Right atrium auricular region (tissue), 2 donors: ENCODE measurements at regions not wholly inside any gene's neighbourhood (a gene's known extent, or its start where the extent isn't known, plus 50 kb on each side); places are given as distances from the start of the nearest gene placed in this dataset.

ENCODE experiments used
- DNase-seq: peaks from one replicate; pipeline ENCODE4 v3.0.0-alpha.2; 2019; ENCODE audit warnings: low spot score
- H3K27ac ChIP-seq, 2 donors: fragments of 200-600 bp; sonication (generic); 1 replicate in 1 of 2; 2 replicates in 1 of 2; pipeline ENCODE4 v1.5.1; 2016 to 2019
- H3K27me3 ChIP-seq, 2 donors: fragments of 200-600 bp; sonication (generic); one replicate each; pipeline versions ENCODE4 v1.5.1 to v1.6.0; 2017 to 2019
- H3K36me3 ChIP-seq: fragments of 200-600 bp; sonication (generic); one replicate; pipeline ENCODE4 v1.5.1; 2016
- H3K4me1 ChIP-seq, 2 donors: fragments of 200-600 bp; sonication (generic); one replicate each; pipeline versions ENCODE4 v1.5.1 to v1.6.0; 2017 to 2019
- H3K4me3 ChIP-seq, 2 donors: fragments of 200-600 bp; sonication (generic); 1 replicate in 1 of 2; 2 replicates in 1 of 2; pipeline ENCODE4 v1.5.1; 2017 to 2019; ENCODE audit warnings: mild to moderate bottlenecking in 1 of 2, moderate library complexity in 1 of 2
- H3K9me3 ChIP-seq, 2 donors: fragments of 200-600 bp; sonication (generic); one replicate each; pipeline ENCODE4 v1.5.1; 2019
- TF ChIP-seq, protein P1 (sequence below), 2 donors: fragments of 200-600 bp; sonication (generic); IDR thresholded peaks; one replicate each; pipeline ENCODE4 v1.5.1; 2019; ENCODE audit warnings: antibody characterized with exemption in 2 of 2

DNA sequence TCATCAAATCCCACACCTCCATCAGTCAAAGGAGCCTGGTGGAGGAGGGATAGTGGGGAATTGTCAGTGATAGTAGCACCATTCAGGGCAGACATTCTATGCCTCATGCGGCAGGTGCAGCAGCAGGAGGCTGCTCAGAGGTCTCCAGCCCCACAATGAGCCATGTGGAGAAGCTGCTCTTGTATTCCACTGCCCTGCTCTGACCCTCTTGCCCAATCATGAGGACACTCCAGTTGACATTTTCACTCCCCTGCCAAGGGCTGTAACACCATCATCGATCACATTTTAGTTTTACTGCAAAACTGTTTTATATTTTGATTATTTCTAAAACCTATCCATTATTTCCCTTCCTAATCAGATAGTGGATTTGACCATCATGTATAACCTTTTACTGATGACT lies 487.6 kb upstream of the KLHL29 start:
- Histone ChIP-seq H3K36me3 (no peaks in the 10 kb centered on the region), H3K4me1 (no peaks in the 10 kb centered on the region), H3K4me3 (no peak overlapping the region), H3K27me3 (no peaks in the 10 kb centered on the region), H3K9me3 (no peaks in the 10 kb centered on the region), H3K27ac (no peak overlapping the region)
- TF ChIP-seq, protein P1, sequence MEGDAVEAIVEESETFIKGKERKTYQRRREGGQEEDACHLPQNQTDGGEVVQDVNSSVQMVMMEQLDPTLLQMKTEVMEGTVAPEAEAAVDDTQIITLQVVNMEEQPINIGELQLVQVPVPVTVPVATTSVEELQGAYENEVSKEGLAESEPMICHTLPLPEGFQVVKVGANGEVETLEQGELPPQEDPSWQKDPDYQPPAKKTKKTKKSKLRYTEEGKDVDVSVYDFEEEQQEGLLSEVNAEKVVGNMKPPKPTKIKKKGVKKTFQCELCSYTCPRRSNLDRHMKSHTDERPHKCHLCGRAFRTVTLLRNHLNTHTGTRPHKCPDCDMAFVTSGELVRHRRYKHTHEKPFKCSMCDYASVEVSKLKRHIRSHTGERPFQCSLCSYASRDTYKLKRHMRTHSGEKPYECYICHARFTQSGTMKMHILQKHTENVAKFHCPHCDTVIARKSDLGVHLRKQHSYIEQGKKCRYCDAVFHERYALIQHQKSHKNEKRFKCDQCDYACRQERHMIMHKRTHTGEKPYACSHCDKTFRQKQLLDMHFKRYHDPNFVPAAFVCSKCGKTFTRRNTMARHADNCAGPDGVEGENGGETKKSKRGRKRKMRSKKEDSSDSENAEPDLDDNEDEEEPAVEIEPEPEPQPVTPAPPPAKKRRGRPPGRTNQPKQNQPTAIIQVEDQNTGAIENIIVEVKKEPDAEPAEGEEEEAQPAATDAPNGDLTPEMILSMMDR (IDR thresholded peaks at IDR 0.05): no peak
- DNase-seq: no peak

DNA sequence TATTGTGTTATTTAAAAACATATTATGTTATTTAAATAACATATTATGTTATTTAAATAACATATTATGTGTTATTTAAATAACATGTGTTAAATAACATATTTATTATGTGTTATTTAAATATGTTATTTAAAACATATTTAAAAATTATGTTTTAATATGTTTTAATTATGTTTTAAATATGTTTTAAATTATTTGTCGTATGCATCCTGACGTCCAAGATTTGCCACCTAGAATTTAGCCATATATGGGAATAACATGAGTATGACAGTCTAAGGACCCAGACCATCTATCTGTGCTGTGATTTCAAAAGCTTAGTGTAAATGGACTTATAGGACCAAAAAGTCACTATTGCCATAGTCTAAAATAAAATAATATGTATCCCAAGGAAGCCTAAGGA lies 484.3 kb upstream of the KLHL29 start:
- Histone ChIP-seq H3K9me3 (no peaks in the 10 kb centered on the region), H3K4me3 (no peak overlapping the region), H3K27ac (no peak overlapping the region), H3K36me3 (no peaks in the 10 kb centered on the region), H3K4me1 (no peaks in the 10 kb centered on the region), H3K27me3 (no peaks in the 10 kb centered on the region)
- DNase-seq: no peak
- TF ChIP-seq, protein P1 (IDR thresholded peaks at IDR 0.05): no peak

DNA sequence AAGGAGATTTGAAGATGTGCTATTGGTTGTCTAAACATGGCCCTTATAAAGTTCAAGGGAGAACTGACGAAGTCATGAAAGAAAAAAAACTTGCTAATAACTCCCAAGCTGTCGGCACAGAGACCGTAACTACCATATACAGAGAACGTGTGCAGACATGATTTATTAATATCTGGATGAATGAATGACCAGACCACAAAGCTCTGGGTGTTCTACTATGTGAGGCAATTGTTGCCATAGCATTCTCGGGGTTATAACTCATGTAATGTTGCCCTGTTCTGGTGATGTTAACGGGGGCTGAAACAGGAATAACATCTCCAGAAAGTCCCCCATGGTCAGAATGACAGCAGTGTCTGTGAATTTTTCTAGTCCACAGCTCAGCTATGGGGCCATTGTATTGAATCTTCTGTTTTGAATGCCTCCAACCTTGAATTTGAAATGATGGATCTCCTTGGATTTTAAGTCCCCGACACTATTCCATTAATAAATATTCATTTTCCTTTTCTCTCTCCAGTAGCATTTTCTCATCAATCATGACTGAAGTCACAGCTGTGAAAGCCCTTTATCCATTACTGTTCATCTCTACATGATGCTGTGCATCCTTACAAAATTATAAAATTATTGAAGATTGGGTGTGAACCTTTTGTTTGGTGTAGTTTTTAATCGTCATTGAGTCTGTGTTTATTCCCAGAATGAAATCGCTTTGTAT lies 483.4 kb upstream of the KLHL29 start:
- Histone ChIP-seq H3K36me3 (no peaks in the 10 kb centered on the region), H3K27ac (no peak overlapping the region), H3K4me3 (no peak overlapping the region), H3K27me3 (no peaks in the 10 kb centered on the region), H3K4me1 (no peaks in the 10 kb centered on the region), H3K9me3 (no peaks in the 10 kb centered on the region)
- DNase-seq: no peak
- TF ChIP-seq, protein P1 (IDR thresholded peaks at IDR 0.05): no peak

DNA sequence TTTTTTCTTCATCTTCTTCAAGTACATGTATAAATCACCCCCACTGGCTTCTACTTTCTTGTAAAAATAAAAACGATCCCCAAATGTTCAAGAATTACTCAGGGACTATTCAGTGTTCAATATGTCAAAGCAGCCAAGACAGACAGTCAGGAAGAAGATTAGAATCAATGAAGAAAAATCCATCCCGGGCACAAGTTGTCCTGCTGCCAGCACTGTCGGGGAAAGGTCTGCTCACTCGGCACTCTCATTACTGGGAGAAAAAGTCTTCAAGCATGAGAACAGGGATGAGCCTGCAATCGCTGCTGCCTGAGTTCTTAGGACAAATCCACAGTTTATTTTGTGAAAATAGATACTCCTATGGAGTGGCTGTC lies 482.8 kb upstream of the KLHL29 start:
- TF ChIP-seq, protein P1 (IDR thresholded peaks at IDR 0.05): no peak
- H3K27ac ChIP-seq: no peak overlapping the region
- no peaks in the 10 kb centered on the region for H3K36me3 ChIP-seq
- no peaks in the 10 kb centered on the region for H3K9me3 ChIP-seq
- H3K4me1 ChIP-seq: no peaks in the 10 kb centered on the region
- DNase-seq: no peak
- no peak overlapping the region for H3K4me3 ChIP-seq
- no peaks in the 10 kb centered on the region for H3K27me3 ChIP-seq

DNA sequence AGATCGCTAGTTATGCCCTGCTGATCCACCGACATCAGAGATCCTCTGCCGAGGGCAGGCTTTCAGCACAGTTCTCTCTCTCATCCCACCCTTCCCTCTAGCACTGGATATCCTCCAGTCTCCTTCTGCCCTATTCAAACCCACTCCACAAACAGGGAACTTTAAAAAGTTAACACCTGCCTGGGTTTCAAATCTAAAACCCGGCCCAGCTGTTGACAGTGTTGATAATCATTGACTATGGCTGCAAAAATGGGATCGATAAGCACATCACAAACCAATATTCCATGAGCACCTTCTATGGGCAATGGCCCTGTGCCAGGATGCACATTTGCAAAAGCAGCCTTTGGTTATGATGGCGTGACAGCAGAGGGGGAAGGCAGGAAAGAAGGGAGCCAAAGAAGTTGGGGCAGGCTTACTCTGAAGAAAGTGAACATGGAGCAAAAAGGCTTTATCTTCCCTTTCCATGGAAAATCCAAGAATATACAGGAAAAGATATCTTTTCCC lies 482.3 kb upstream of the KLHL29 start:
- H3K4me1 ChIP-seq: no peaks in the 10 kb centered on the region
- no peaks in the 10 kb centered on the region for H3K27me3 ChIP-seq
- H3K4me3 ChIP-seq: no peak overlapping the region
- no peak for DNase-seq
- TF ChIP-seq, protein P1 (IDR thresholded peaks at IDR 0.05): no peak
- no peaks in the 10 kb centered on the region for H3K36me3 ChIP-seq
- no peaks in the 10 kb centered on the region for H3K9me3 ChIP-seq
- H3K27ac ChIP-seq: no peak overlapping the region

DNA sequence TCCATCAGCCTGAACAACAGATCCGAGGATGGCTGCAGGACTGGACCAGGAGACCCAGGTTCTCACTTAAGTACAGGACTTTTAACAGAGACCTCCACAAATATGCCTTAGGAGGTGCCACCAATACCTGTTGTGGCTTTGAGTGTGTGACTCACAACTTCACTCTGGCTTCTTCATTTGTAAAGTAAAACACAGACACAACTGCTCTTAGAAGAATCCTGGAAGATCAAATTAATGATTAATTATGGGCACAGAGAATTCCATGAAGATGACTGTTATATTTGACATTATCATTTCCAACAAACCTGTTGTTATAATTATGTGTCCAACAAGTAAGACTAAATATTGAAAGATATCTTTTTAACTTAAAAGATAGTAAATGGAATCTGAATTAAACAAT lies 481.4 kb upstream of the KLHL29 start:
- Histone ChIP-seq H3K27ac (no peak overlapping the region), H3K9me3 (no peaks in the 10 kb centered on the region), H3K4me1 (no peaks in the 10 kb centered on the region), H3K4me3 (no peak overlapping the region), H3K27me3 (no peaks in the 10 kb centered on the region), H3K36me3 (no peaks in the 10 kb centered on the region)
- TF ChIP-seq, protein P1 (IDR thresholded peaks at IDR 0.05): no peak
- DNase-seq: no peak
